Rectal smooth muscle tissue (tissue), 1 donor: ENCODE measurements at regions not wholly inside any gene's neighbourhood (a gene's known extent, or its start where the extent isn't known, plus 50 kb on each side); places are given as distances from the start of the nearest gene placed in this dataset.

Experiments
- H3K27ac ChIP-seq: one replicate; pipeline ENCODE4 v1.7.0; 2013; ENCODE audit warnings: low read depth, low read length, inconsistent platforms
- H3K27me3 ChIP-seq: one replicate; pipeline ENCODE4 v1.7.0; 2013; ENCODE audit warnings: low read length; ENCODE audit not compliant: control insufficient read depth, insufficient read depth
- H3K36me3 ChIP-seq: one replicate; pipeline ENCODE4 v1.7.0; 2013; ENCODE audit warnings: low read length; ENCODE audit not compliant: control insufficient read depth, insufficient read depth
- H3K4me1 ChIP-seq: one replicate; pipeline ENCODE4 v1.7.0; 2013; ENCODE audit warnings: low read length; ENCODE audit not compliant: control insufficient read depth, insufficient read depth
- H3K4me3 ChIP-seq: one replicate; pipeline ENCODE4 v1.7.0; 2013; ENCODE audit warnings: low read length
- H3K9ac ChIP-seq: one replicate; pipeline ENCODE4 v1.7.0; 2013; ENCODE audit warnings: low read length

DNA sequence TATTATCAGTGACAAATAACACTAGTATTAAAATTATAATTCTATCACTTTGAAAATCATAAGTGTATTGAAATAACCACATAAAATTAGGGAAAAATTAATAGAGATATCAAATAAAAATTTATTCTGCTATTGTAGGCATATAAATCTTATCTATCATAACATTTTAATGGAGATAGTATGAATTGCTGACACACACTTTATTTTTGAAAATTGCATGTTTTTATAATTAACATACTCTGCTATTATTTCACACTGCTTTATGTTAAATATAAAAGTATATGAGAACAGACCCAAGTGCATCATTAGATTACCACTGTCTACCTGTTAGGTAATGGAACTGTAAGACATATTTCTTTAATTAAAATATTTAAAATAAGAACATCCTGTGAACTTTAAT lies 2150.2 kb downstream of the ARAP2 start:
- no peaks in the 10 kb centered on the region for H3K4me1 ChIP-seq
- H3K4me3 ChIP-seq, result no peak overlapping the region
- H3K36me3 ChIP-seq, result no peaks in the 10 kb centered on the region

DNA sequence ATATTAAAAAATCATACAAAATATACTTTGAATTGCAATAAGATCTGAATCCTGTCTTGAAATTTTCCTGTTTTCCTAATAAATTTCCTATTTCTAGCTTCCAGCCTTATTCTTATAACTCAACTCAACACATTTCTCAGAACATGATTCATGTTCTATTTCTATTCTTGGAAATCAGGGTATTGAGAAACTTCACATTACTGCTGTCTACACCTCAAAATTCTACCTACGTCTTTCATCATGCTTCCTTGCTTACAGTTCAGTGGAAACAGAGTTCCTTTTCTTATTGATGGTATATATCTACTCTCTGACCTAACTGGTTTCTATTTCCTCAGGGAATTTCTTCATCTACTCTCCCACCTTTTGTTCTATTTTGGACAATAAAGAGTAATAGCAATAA lies 2139.0 kb downstream of the ARAP2 start:
- H3K9ac ChIP-seq, result no peak overlapping the region
- H3K4me1 ChIP-seq, result no peaks in the 10 kb centered on the region
- H3K4me3 ChIP-seq, result no peak overlapping the region
- no peaks in the 10 kb centered on the region for H3K36me3 ChIP-seq
- no peak overlapping the region for H3K27ac ChIP-seq
- no peaks in the 10 kb centered on the region for H3K27me3 ChIP-seq

More for the DNA sequence above, 2150.2 kb downstream of the ARAP2 start:
- no peak overlapping the region for H3K9ac ChIP-seq
- no peaks in the 10 kb centered on the region for H3K27me3 ChIP-seq
- no peak overlapping the region for H3K27ac ChIP-seq

DNA sequence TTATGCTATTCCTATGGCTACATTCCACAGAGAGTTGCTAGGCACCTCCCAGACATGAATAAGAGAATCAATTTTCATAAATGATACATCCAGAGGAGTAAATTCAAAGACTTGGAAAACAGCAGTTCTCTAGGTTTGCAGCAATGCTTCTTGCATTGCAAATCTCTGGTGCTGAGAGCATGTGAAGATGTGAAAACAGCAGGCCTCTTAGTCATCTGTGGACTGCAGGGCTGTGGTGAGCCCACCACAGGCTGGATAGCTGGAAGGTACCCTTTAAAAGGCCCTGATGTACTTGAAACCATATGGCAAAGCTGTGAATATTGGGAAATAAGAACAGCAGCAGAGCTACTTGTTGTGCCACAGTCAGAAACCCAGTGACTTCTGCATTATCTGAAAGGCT lies 2135.9 kb downstream of the ARAP2 start:
- H3K9ac ChIP-seq, result no peak overlapping the region
- no peaks in the 10 kb centered on the region for H3K27me3 ChIP-seq
- no peaks in the 10 kb centered on the region for H3K4me1 ChIP-seq
- no peak overlapping the region for H3K27ac ChIP-seq
- no peaks in the 10 kb centered on the region for H3K36me3 ChIP-seq
- H3K4me3 ChIP-seq, result no peak overlapping the region

DNA sequence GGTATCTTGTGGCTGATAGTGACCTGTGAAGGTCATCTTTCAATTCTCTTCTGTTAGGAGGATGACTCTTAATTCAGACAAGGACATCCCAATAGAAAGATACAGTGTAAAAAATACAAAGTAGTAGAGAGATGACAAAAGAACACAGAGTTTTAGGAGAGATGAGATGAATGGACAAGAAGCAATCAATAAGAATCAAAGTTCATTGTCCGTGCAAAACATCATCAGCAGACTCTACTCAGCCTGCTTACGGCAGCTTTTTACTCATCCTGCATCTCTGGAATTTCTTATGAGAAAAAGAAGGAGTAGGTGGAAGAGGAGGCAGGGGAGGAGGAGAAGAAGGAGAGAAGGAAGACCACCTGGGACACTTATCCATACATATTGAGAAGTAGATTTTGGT lies 2131.7 kb downstream of the ARAP2 start:
- H3K4me1 ChIP-seq, result no peaks in the 10 kb centered on the region
- H3K27ac ChIP-seq, result no peak overlapping the region
- H3K9ac ChIP-seq, result no peak overlapping the region
- H3K36me3 ChIP-seq, result no peaks in the 10 kb centered on the region
- no peaks in the 10 kb centered on the region for H3K27me3 ChIP-seq
- no peak overlapping the region for H3K4me3 ChIP-seq

DNA sequence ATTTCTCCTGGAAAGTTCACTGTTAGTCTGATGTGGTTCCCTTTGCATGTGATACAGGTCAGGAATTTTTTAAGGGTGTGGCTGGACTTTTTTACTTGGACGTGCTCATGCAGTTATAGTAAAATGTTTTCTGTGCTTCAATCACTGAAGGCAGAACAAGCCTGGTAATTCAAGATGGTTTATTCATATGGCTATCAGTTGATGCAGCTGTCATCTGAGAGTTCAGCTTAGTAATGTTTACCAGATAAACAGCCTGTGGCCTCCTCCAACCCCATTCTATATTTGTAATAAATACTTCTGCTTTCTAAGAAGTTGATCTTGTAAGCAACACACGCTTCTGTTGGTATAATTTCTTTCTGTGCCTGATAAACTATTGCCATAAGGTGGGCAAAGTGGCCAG lies 2105.9 kb downstream of the ARAP2 start:
- H3K4me1 ChIP-seq, result no peaks in the 10 kb centered on the region
- H3K4me3 ChIP-seq, result no peak overlapping the region
- no peak overlapping the region for H3K27ac ChIP-seq
- H3K27me3 ChIP-seq, result no peaks in the 10 kb centered on the region
- no peak overlapping the region for H3K9ac ChIP-seq
- H3K36me3 ChIP-seq, result no peaks in the 10 kb centered on the region

DNA sequence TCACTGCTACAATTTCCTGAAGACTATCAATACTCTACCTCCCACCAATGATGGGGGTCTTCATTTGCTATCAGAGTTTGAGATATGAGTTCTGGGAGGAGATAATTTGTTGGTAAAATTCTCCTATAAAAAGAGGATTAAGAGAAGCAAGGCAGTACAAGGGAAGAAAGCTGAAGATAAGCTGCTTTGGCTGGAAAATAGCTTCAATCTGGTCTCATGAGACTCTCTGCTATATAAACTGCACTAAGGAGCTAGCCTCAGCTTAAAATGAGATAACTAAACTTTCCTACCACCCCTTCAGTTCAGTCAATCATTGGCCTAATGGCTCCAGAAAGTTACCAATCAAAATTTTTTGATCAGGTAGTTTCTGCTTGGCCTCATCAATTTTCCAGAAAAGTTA lies 2105.0 kb downstream of the ARAP2 start:
- no peak overlapping the region for H3K4me3 ChIP-seq
- no peaks in the 10 kb centered on the region for H3K36me3 ChIP-seq
- H3K4me1 ChIP-seq, result no peaks in the 10 kb centered on the region
- no peaks in the 10 kb centered on the region for H3K27me3 ChIP-seq
- H3K27ac ChIP-seq, result no peak overlapping the region
- no peak overlapping the region for H3K9ac ChIP-seq

DNA sequence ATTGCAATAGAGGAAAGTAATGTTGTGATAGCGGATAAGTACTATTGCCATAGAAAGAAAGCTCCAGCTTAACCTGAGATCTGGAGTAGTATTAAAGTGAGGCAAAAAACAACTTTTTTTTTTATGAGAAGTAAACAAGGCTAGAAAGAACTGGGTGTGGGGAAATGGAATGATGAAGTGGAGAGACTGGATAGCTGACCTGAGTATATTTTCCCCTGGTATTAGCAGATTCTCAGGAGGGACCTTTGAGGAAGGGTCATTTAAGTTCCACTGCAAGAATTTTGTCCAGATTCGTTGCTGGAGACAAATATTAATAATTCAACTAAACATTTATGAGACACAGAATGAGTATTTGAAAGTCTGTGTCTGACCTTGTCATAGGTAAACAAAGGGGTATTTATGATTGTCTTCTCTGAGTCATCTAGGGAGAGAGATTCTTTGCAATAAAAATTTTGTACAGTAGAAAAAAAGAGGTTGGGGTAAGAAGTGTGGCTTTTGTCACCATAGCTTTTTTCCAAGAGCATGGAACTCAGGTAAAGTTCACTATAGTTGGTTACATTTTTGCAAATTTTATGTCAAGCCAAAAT lies 2095.9 kb downstream of the ARAP2 start:
- H3K4me1 ChIP-seq, result no peaks in the 10 kb centered on the region

DNA sequence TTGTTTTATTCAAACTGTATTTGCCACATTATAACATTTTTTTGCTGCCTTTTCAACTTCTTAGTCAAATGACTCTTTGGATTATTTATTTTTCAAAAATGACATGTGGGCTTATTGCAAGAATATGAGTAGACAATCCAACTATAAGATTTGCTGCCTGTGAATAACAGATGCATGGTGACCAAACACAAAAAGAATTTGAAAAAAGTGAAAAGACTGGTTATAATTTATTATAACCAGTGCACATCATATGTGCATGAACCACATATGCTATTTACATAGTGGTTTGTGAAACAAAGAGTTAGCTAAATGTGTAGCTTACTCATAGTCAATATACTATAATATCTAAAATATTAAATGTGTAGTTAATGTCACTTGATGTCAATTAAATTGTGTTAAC lies 2086.8 kb downstream of the ARAP2 start:
- Histone ChIP-seq H3K27ac (no peak overlapping the region), H3K4me3 (no peak overlapping the region)

More for the DNA sequence above, 2095.9 kb downstream of the ARAP2 start:
- H3K27me3 ChIP-seq, result no peaks in the 10 kb centered on the region
- no peak overlapping the region for H3K4me3 ChIP-seq
- H3K27ac ChIP-seq, result no peak overlapping the region
- no peak overlapping the region for H3K9ac ChIP-seq
- no peaks in the 10 kb centered on the region for H3K36me3 ChIP-seq

DNA sequence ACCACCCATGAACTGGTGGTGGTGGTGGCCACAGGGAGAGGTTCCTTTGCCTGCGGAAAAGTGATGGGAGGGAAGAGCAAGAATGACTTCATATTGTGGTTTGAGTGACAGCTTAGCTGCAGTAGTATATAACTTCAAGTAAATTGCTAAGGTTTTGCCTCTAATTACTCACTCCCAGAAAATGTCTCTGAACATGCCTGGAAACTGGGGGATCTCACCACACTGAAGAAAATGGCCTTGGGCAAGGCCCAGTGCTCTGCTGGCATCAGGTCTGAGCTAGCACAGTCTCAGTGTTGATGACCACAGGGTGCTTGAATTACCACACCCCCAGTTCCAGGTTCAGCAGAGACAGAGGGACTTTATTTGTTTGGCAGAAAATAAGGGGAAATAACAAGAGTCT lies 2085.4 kb downstream of the ARAP2 start:
- no peaks in the 10 kb centered on the region for H3K4me1 ChIP-seq
- no peak overlapping the region for H3K4me3 ChIP-seq
- H3K27ac ChIP-seq, result no peak overlapping the region
- H3K27me3 ChIP-seq, result no peaks in the 10 kb centered on the region
- no peak overlapping the region for H3K9ac ChIP-seq
- H3K36me3 ChIP-seq, result no peaks in the 10 kb centered on the region

More for the DNA sequence above, 2086.8 kb downstream of the ARAP2 start:
- Histone ChIP-seq H3K36me3 (no peaks in the 10 kb centered on the region), H3K9ac (no peak overlapping the region), H3K27me3 (no peaks in the 10 kb centered on the region), H3K4me1 (no peaks in the 10 kb centered on the region)

DNA sequence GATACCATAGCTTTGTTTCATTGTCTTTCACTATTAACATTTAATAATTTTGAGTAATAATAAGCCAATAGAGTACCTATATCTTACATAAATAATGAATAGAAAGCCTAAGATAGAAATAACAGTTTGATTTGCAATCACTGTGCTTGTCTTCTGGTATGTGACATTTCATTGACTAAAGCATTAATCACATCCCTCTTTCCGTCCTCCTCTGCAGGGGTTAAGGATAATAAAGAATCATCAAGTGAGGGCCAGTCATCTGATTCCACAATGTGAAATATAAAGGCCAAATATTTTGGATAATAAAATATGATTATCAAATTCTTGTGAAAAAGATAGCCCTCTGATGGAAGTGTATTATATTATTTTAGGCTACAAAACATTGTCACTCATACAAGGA lies 2073.4 kb downstream of the ARAP2 start:
- H3K9ac ChIP-seq, result no peak overlapping the region
- H3K27ac ChIP-seq, result no peak overlapping the region
- H3K4me1 ChIP-seq, result no peaks in the 10 kb centered on the region
- no peaks in the 10 kb centered on the region for H3K36me3 ChIP-seq
- H3K4me3 ChIP-seq, result no peak overlapping the region
- no peaks in the 10 kb centered on the region for H3K27me3 ChIP-seq

DNA sequence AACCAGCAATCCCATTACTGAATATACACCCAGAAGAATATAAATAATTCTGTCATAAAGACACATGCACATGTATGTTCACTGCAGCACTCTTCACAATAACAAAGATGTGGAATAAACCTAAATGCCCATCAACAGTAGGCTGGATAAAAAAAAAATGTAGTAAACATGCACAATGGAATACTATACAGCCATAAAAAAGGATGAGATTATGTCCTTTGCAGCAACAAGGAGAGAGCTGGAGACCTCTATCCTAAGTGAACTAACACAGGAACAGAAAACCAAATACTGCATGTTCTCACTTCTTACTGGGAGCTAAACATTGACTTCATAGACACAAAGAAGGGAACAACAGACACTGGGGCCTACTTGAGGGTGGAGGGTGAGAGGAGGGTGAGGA lies 2067.7 kb downstream of the ARAP2 start:
- Histone ChIP-seq H3K27me3 (no peaks in the 10 kb centered on the region), H3K4me1 (no peaks in the 10 kb centered on the region), H3K27ac (no peak overlapping the region), H3K9ac (no peak overlapping the region), H3K36me3 (no peaks in the 10 kb centered on the region), H3K4me3 (no peak overlapping the region)

DNA sequence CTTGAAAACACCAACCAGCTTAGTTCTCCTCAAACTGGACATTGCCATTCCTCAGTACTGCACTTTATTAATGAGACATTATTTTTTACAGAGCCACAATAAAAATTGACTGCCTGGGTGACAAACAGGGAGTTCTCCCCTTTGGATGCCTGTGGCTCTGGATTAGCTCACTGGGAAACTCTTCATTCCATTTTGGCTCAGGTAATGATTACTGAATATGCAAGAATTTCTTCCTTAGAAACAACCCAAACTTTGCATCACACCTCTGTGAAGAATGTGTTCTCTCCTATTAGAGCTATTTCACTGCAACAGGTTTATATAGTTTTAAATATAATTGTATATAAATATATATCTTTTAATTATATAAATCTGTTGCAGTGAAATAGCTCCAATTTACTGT lies 2065.8 kb downstream of the ARAP2 start:
- Histone ChIP-seq H3K9ac (no peak overlapping the region), H3K27ac (no peak overlapping the region), H3K27me3 (no peaks in the 10 kb centered on the region), H3K4me3 (no peak overlapping the region), H3K36me3 (no peaks in the 10 kb centered on the region), H3K4me1 (no peaks in the 10 kb centered on the region)

DNA sequence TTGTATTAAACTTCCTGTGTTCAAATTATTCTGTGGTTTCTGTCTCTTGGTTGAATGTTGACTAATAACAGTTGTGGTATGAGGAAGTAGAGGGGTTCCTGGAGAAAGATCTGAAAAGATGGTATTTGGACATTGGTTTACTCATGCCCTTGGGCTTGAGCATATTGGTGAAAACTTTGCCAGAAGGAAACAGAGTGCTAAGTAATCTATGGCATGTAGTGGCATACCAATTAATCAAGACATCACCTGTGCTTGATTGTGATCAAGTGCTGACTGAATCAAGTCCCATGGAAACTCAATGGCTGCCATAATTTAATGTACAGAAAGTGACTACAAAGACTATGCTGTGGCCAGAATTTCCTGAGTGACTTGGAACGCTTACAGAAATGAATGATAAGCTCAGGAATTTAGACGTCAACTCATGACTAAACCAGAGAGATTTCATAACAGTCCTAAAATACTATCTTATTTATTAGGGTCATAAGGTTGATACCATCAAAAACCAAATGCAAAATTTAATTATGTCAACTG lies 2062.9 kb downstream of the ARAP2 start:
- Histone ChIP-seq H3K27me3 (no peaks in the 10 kb centered on the region), H3K9ac (no peak overlapping the region), H3K27ac (no peak overlapping the region), H3K4me3 (no peak overlapping the region), H3K4me1 (no peaks in the 10 kb centered on the region), H3K36me3 (no peaks in the 10 kb centered on the region)
